ENCODE measurements at regions not wholly inside any gene's neighbourhood (a gene's known extent, or its start where the extent isn't known, plus 50 kb on each side); places are given as distances from the start of the nearest gene placed in this dataset.

DNA sequence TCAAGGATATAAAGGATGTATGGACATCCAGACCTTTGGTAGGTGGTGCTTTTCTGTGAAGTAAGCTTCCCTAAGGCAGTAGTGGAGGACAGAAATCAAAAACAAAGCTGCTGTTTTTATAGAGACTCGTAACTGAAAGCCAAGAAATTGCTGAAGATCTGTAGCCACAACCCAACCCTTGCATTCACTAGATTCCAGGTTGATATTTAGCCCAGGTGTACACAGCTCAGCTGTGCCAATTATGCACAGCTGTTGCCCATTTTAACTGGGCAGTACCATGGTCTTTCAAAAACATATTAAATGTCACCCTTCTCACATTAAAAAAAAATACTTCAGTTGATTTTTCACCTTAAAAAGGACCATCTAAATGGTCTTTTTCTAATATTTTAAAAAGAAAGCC lies 75.8 kb downstream of the CNTN3 start:
- TF ChIP-seq EZH2 (IDR thresholded peaks at IDR 0.05) (no peak), CTCF (IDR thresholded peaks at IDR 0.05) (no peak)

Data from neural progenitor cell (in vitro differentiated cells).